Urinary bladder (tissue), 3 donors: ENCODE measurements at regions not wholly inside any gene's neighbourhood (a gene's known extent, or its start where the extent isn't known, plus 50 kb on each side); places are given as distances from the start of the nearest gene placed in this dataset.

Experiments
- DNase-seq: peaks from one replicate; pipeline ENCODE4 v3.0.0-alpha.2; 2015; ENCODE audit errors: extremely low spot score
- H3K27ac ChIP-seq: one replicate; pipeline ENCODE4 v1.5.1; 2013; ENCODE audit warnings: low read depth, mild to moderate bottlenecking, moderate library complexity
- H3K36me3 ChIP-seq: one replicate; pipeline ENCODE4 v1.6.1; 2013; ENCODE audit warnings: mild to moderate bottlenecking, moderate library complexity; ENCODE audit not compliant: insufficient read depth
- H3K4me1 ChIP-seq: one replicate; pipeline ENCODE4 v1.6.1; 2013; ENCODE audit warnings: mild to moderate bottlenecking, moderate library complexity; ENCODE audit not compliant: insufficient read depth
- H3K4me3 ChIP-seq: one replicate; pipeline ENCODE4 v1.5.1; 2013; ENCODE audit warnings: low read depth, low read length
- WGBS: extraction: QIAGEN DNeasy Blood & Tissue Kit; methylation state at CpG from one replicate; pipeline ENCODE4 v1.1.7; 2013; 5-methylcytosine and 5-hydroxymethylcytosine counted together
- donor health status: healthy with polysubstance abuse.
- donor health status: healthy.

DNA sequence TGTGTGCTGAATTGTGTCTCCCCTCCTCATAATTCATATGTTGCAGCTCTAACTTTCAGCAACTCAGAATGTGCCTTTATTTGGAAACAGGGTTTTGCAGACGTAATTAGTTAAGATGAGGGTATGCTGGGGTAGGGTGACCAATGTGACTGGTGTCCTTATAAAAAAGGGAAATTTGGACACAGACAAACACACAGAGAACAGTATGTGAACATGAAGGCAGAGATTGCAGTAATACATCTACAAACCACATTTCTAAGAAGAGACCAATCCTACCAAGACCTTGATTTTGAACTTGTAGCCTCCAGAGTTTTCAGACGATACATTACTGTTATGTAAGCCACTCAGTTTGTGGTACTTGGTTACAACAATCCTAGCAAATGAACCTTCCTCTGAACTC lies 817.8 kb downstream of the TUSC7 start:
- Histone ChIP-seq H3K36me3 (no peaks in the 10 kb centered on the region), H3K27ac (no peak overlapping the region), H3K4me1 (no peaks in the 10 kb centered on the region), H3K4me3 (no peak overlapping the region)
- WGBS = 82% methylated on average over 2 of the region's 2 CpGs
- DNase-seq = no peak

DNA sequence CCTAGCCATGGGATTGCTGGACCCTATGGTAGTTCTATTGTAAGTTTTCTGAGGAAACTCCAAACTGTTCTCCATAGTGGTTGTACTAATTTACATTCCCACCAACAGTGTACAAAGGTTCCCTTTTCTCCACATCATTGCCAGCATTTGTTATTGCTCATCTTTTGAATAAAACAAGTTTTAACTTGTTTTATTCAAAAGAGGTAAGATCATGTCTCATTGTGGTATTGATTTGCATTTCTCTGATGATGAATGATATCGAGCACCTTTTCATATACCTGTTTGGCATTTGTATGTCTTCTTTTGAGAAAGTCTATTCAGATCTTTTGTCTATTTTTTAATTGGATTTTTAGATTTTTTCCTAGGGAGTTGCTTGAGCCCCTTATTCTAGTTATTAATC lies 819.1 kb downstream of the TUSC7 start:
- no peaks in the 10 kb centered on the region for H3K4me1 ChIP-seq
- WGBS = 95% methylated on average over 1 of the region's 1 CpG
- H3K4me3 ChIP-seq = no peak overlapping the region

DNA sequence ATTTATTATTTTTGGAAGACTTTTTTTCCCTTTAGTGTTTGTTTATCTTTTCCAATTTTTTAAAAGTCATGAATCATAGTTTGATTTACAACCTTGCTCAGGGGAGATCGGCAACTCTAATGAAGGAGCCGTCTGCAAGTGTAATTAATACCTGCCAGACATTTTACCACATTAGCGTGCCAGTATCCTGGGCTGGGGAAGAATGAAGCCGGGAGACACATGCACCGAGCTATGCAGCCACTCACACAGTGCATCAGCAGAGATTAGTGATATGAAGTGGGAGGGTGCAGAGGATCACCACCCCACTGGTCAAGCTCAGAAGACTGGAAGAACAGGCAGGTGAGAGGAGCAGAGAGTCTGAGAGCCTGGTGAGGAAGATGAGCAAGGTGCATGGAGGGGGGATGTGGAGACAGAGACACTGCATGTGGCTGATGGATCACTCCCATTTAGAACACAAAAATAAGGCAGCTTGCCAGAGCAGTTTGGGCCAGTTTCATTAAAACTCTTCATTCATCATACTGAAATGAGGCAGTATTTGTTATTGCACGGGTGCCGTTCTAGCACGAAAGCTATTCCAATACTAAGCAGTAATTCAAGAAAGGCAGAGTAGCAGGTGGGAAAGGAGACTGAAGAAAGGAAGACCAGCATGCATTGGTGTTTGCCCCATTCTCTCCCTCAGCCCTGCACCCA lies 821.6 kb downstream of the TUSC7 start:
- no peaks in the 10 kb centered on the region for H3K36me3 ChIP-seq
- 58% methylated on average over 8 of the region's 8 CpGs for WGBS
- no peak overlapping the region for H3K4me3 ChIP-seq
- H3K4me1 ChIP-seq = no peaks in the 10 kb centered on the region
- H3K27ac ChIP-seq = no peak overlapping the region
- DNase-seq = no peak

More for the DNA sequence above, 819.1 kb downstream of the TUSC7 start:
- DNase-seq = no peak
- H3K27ac ChIP-seq = no peak overlapping the region
- no peaks in the 10 kb centered on the region for H3K36me3 ChIP-seq

DNA sequence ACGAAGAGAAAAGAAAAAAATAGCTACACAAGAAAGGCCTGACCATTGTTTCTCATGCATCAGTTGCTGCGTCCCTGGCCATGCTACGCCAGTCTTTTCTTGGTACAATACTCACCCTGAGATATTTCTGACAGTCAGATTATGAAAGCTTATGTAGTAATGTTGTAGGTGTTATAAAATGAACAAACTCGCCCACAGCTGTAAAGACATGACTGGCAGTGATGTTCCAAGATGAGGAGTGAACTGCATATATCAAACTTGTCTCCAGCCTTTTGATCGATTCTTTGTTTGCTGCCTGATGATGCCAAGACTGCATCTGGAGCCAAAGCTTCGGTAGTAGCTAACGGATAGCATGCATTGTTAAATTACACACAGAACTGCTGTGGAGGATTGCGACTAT lies 822.7 kb downstream of the TUSC7 start:
- H3K4me1 ChIP-seq = no peaks in the 10 kb centered on the region
- H3K4me3 ChIP-seq = no peak overlapping the region
- no peak overlapping the region for H3K27ac ChIP-seq
- no peak for DNase-seq
- 87% methylated on average over 8 of the region's 8 CpGs for WGBS
- no peaks in the 10 kb centered on the region for H3K36me3 ChIP-seq

DNA sequence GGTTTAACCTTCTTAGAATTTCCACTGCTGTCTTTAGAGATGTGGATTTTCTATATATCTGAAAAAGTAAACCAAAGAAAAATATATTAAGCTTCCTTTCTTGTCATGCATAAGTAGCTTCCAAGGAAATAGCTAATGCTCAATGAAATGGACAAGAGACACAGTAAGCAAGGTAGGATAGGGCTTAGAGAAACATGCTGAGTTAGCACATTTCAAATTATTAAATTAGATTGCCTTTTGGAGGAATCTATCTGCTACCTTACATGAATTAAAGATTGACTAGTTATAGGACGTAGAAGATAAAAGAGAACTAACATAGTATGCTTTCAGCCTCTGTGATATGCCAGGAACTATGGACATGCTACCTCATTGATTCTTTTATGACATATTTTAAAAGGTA lies 824.6 kb downstream of the TUSC7 start:
- Histone ChIP-seq H3K4me3 (no peak overlapping the region), H3K36me3 (no peaks in the 10 kb centered on the region), H3K4me1 (no peaks in the 10 kb centered on the region), H3K27ac (no peak overlapping the region)
- no peak for DNase-seq
- 92% methylated on average over 1 of the region's 1 CpG for WGBS

DNA sequence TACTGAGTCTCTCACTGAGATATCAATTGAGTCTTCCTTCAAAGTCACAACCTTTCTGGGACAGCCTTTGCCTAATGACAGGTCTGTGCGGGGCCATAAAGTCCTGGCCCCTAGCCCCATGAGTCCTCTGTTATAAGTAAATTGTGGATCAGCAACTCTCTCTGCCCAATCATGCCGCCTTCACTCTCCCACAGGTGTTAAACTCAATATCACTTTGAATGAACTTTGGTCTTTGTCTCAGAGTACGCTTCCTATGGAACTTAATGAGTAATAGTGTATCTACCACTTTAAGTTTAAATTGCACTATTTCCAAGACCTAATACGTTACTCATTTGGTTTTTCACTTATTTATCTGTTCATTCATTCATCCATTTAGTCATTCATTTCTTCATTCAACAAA lies 826.4 kb downstream of the TUSC7 start:
- H3K4me1 ChIP-seq = no peaks in the 10 kb centered on the region
- no peaks in the 10 kb centered on the region for H3K36me3 ChIP-seq
- no peak for DNase-seq
- no peak overlapping the region for H3K4me3 ChIP-seq
- 92% methylated on average over 4 of the region's 4 CpGs for WGBS
- H3K27ac ChIP-seq = no peak overlapping the region

DNA sequence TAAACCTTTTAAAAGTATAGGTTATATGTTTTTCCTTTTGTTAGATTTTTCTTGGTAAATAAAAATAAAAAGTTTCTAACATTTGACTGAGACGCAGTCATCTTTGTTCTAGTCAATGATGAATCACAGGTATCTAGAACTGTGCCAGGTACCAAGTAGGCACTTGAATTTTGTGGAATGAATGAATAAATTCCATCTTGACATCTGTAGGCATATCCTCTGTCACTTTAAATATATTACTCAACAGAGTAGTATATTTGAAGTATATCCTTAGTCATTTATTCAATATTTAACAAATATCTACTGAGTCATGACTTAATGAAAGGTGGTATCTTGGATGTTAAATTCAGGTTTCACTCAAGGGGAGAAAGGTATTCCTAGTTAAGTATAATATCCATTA lies 828.4 kb downstream of the TUSC7 start:
- H3K27ac ChIP-seq = no peak overlapping the region
- H3K4me1 ChIP-seq = no peaks in the 10 kb centered on the region
- DNase-seq = no peak
- 92% methylated on average over 1 of the region's 1 CpG for WGBS
- no peak overlapping the region for H3K4me3 ChIP-seq
- H3K36me3 ChIP-seq = no peaks in the 10 kb centered on the region

DNA sequence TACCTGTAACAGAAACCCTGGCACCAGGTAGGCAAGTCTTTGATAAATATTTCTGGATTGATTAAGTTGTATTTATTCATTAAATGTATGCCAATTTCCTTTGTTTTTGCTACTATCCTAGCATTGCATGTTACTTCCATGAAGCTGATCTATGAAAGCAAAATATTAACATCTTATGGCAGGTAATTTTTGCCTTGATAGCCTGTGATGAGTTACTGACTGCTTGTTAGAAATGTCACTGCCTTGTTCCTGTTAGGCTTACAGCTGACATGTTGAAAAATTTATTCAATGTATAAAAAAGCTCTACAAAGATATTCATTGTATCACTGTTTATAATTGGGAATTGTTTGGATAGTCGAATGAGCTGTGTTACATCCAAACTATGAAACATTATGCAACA lies 830.1 kb downstream of the TUSC7 start:
- Histone ChIP-seq H3K4me3 (no peak overlapping the region), H3K4me1 (no peaks in the 10 kb centered on the region), H3K36me3 (no peaks in the 10 kb centered on the region), H3K27ac (no peak overlapping the region)
- no peak for DNase-seq
- 65% methylated on average over 1 of the region's 1 CpG for WGBS

DNA sequence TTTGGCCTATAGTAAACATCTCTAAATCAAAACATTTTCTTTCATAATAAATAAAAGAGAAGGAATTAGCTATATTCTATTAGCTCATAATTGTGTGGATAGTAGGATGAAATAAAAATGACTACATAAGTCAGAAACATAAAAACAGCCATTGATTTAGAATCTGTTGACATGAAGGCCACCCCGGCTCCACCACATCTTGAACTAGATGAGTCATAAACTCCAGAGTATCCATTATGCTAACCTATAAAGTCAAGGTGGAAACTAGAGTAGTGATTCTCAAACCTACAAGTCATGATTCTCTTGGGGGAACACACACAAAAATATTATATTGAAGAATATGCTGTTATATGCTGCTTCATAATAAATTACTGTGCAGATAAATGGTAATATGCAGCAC lies 831.0 kb downstream of the TUSC7 start:
- Histone ChIP-seq H3K27ac (no peak overlapping the region), H3K4me1 (no peaks in the 10 kb centered on the region), H3K4me3 (no peak overlapping the region), H3K36me3 (no peaks in the 10 kb centered on the region)
- 72% methylated on average over 1 of the region's 1 CpG for WGBS
- no peak for DNase-seq

DNA sequence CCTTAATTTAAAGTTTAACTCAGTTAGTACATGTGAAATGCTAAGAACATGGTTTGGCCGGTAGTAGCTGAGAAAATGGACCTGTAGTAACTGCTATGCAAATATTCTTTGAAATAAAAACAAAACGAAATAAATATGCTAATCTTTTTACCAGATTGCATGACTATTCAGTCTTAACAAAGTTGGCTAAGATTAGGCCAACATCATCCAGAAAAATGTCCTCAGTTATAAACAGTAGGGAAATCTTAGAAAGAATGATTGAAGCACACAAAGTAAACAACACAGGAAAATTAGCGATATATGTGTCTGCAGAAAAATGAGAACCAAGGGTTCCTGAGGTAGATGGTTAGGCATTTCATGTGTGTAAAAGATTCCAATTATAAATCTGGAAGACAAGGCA lies 832.1 kb downstream of the TUSC7 start:
- no peak for DNase-seq
- Histone ChIP-seq H3K27ac (no peak overlapping the region), H3K4me1 (no peaks in the 10 kb centered on the region), H3K36me3 (no peaks in the 10 kb centered on the region), H3K4me3 (no peak overlapping the region)
- 86% methylated on average over 3 of the region's 3 CpGs for WGBS

DNA sequence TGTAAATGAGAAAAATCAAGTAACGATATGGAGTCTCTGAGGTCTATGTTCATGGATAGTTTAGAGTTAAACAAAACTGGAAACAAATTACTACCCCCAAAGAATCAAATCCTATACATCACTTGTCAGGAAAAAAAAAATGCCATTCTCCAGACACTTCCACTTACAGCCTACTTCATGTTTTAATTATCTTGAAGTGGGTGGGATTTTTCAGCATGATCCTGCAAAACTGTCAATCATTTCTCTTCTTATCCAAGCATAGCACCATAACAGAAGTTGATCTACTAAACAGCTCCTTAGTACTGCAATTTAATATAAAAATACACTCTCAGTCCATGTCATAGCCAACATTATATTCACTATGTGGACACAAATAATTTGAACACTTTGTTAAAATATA lies 833.9 kb downstream of the TUSC7 start:
- 98% methylated on average over 1 of the region's 1 CpG for WGBS
- H3K4me1 ChIP-seq = no peaks in the 10 kb centered on the region
- no peak overlapping the region for H3K4me3 ChIP-seq
- no peak overlapping the region for H3K27ac ChIP-seq
- no peaks in the 10 kb centered on the region for H3K36me3 ChIP-seq
- DNase-seq = no peak

DNA sequence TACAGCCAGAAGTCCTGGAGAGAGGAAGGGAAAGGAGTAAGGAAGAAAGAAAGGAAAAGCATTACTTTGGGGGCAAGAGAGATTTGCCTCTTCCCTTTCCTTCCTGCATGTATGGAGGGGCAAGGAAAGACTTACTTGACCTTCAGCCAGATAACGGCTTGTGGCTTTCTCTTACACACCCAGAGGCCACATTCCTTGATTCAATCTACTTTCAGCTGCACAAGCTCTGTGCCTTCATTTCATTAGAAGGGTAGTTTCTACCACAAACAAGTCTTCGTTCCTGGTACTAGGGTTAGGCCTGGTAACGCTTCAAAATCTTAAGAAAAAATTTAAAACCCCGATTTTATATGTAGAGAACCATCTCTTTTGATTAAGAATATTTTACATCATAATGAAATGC lies 835.9 kb downstream of the TUSC7 start:
- 76% methylated on average over 4 of the region's 4 CpGs for WGBS
- DNase-seq = no peak
- no peak overlapping the region for H3K27ac ChIP-seq
- H3K4me1 ChIP-seq = no peaks in the 10 kb centered on the region
- H3K4me3 ChIP-seq = no peak overlapping the region
- no peaks in the 10 kb centered on the region for H3K36me3 ChIP-seq

DNA sequence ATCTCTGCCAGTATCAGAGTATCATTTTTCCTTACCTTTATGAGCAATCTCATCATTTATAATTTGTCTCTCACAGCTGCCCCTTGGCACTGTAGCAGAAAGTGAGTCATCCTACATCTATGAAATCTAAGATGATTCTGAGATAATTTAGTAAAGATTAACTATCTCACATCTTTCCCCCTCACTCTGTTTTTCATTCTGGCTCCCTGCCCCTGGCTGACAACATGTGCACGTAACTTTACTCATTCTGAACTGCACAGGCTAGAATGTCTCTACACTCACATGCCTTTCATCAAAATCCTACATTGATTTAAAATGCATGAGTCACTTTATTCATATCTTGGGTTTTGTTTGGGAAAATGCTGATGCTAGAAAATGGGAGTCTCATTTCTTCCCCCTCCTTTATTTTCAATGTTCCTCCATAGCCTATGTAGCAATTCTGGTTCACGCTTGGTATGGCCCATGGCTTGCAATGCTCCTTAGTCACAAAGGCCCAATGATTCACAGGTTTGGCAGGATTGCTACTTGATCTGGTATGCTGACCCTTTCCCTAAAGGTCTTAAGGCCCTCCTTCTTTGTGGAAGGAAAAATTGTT lies 838.5 kb downstream of the TUSC7 start:
- 61% methylated on average over 2 of the region's 2 CpGs for WGBS
- H3K4me3 ChIP-seq = no peak overlapping the region
- no peaks in the 10 kb centered on the region for H3K36me3 ChIP-seq
- no peaks in the 10 kb centered on the region for H3K4me1 ChIP-seq
- DNase-seq = no peak
- H3K27ac ChIP-seq = no peak overlapping the region

DNA sequence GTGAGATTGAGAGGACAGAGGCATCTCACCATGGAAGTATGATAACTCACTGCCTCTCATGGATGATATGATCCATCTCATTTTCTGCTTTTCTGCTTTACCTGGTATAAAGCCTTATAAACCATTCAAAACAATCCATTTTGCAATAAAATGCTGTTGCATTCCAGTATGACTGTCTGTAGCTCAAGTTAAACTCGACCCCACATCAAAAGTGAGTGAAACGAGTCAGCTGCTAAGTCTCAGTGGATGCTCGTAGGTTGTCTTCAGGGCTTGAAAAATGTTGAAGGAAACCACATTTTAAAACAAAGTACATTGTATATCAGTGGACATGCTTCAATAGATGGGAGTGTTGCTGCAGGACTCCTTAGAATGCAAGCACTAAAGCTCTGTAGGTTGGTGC lies 839.0 kb downstream of the TUSC7 start:
- H3K4me1 ChIP-seq = no peaks in the 10 kb centered on the region
- no peak overlapping the region for H3K27ac ChIP-seq
- no peak for DNase-seq
- H3K4me3 ChIP-seq = no peak overlapping the region
- 85% methylated on average over 3 of the region's 3 CpGs for WGBS
- no peaks in the 10 kb centered on the region for H3K36me3 ChIP-seq

DNA sequence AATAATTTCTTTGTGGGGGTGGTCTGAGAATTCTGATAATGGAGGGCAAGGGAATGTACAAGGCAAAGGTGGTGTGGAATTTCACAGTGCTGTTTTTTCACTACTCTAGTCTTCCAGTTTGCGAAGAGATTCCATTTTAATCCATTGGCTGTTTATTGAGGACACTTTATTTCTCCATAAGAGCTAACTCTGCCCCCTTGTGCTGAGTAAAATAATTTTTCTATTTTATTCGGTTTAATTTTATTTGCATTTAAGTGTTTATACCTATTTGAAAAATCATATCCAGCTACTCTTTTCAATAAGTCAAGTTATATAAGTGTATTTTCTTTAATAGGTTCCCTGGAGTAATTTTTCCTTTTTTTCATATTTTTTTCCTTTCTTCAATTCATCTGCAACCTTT lies 840.1 kb downstream of the TUSC7 start:
- Histone ChIP-seq H3K36me3 (no peaks in the 10 kb centered on the region), H3K27ac (no peak overlapping the region), H3K4me3 (no peak overlapping the region), H3K4me1 (no peaks in the 10 kb centered on the region)
- no peak for DNase-seq
- 86% methylated on average over 2 of the region's 2 CpGs for WGBS
